Inferior parietal cortex (tissue), 1 donor: ENCODE measurements at regions not wholly inside any gene's neighbourhood (a gene's known extent, or its start where the extent isn't known, plus 50 kb on each side); places are given as distances from the start of the nearest gene placed in this dataset.

Experiments used
- DNase-seq: peaks from one replicate; pipeline ENCODE4 v3.0.0-alpha.2; 2016; ENCODE audit errors: extremely low spot score

GRCh38 chr6:139583420-139583819 lies 209.0 kb upstream of the CITED2 start:
- DNase-seq, result no peak

- DNase-seq, result no peak
Observed at GRCh38 chr6:139582956-139583355, 208.5 kb upstream of the CITED2 start.

- DNase-seq, result no peak
Observed at GRCh38 chr6:139581485-139581865, 207.0 kb upstream of the CITED2 start.

- no peak for DNase-seq
Observed at GRCh38 chr6:139580592-139581484, 206.4 kb upstream of the CITED2 start.

- no peak for DNase-seq
Observed at GRCh38 chr6:139577763-139578604, 203.5 kb upstream of the CITED2 start.

- no peak for DNase-seq
Observed at GRCh38 chr6:139577124-139577762, 202.8 kb upstream of the CITED2 start.

GRCh38 chr6:139572001-139572400 lies 197.6 kb upstream of the CITED2 start:
- DNase-seq, result no peak

GRCh38 chr6:139570166-139570565 lies 195.7 kb upstream of the CITED2 start:
- DNase-seq, result no peak

- no peak for DNase-seq
Observed at GRCh38 chr6:139569566-139569965, 195.1 kb upstream of the CITED2 start.

GRCh38 chr6:139568956-139569538 lies 194.6 kb upstream of the CITED2 start:
- no peak for DNase-seq

- DNase-seq, result no peak
Observed at GRCh38 chr6:139568151-139568955, 193.9 kb upstream of the CITED2 start.

GRCh38 chr6:139567095-139567494 lies 192.6 kb upstream of the CITED2 start:
- no peak for DNase-seq

GRCh38 chr6:139565591-139565990 lies 191.1 kb upstream of the CITED2 start:
- DNase-seq, result no peak

GRCh38 chr6:139557547-139557946 lies 183.1 kb upstream of the CITED2 start:
- DNase-seq, result no peak

- no peak for DNase-seq
Observed at GRCh38 chr6:139556532-139556931, 182.1 kb upstream of the CITED2 start.

GRCh38 chr6:139553916-139554315 lies 179.5 kb upstream of the CITED2 start:
- no peak for DNase-seq

GRCh38 chr6:139551376-139551775 lies 176.9 kb upstream of the CITED2 start:
- no peak for DNase-seq

- no peak for DNase-seq
Observed at GRCh38 chr6:139550361-139550760, 175.9 kb upstream of the CITED2 start.

GRCh38 chr6:139549561-139550070 lies 175.2 kb upstream of the CITED2 start:
- no peak for DNase-seq

- no peak for DNase-seq
Observed at GRCh38 chr6:139547804-139548203, 173.4 kb upstream of the CITED2 start.
